KMS-11 (cell line): ENCODE measurements at regions not wholly inside any gene's neighbourhood (a gene's known extent, or its start where the extent isn't known, plus 50 kb on each side); places are given as distances from the start of the nearest gene placed in this dataset.

Experiments
- H2AFZ ChIP-seq: fragments of 200-600 bp; sonication (generic); 2 replicates; pipeline ENCODE4 v1.6.1; 2016; ENCODE audit warnings: antibody characterized with exemption, mixed run types, low read depth
- H3K27ac ChIP-seq: fragments of 200-600 bp; sonication (generic); 2 replicates; pipeline ENCODE4 v1.6.1; 2016; ENCODE audit warnings: mild to moderate bottlenecking, mixed run types
- H3K27me3 ChIP-seq: fragments of 200-600 bp; sonication (generic); 2 replicates; pipeline ENCODE4 v1.6.1; 2017; ENCODE audit warnings: mild to moderate bottlenecking, low read depth, mixed run types, moderate library complexity; ENCODE audit not compliant: insufficient read depth
- H3K36me3 ChIP-seq: fragments of 200-600 bp; sonication (generic); 2 replicates; pipeline ENCODE4 v1.6.1; 2017; ENCODE audit warnings: mild to moderate bottlenecking, mixed run types; ENCODE audit not compliant: insufficient read depth
- H3K4me1 ChIP-seq: fragments of 200-600 bp; sonication (generic); 2 replicates; pipeline ENCODE4 v1.6.1; 2016; ENCODE audit warnings: mild to moderate bottlenecking, low read depth, mixed run types; ENCODE audit not compliant: poor library complexity, severe bottlenecking
- H3K4me2 ChIP-seq: fragments of 200-600 bp; sonication (generic); 2 replicates; pipeline ENCODE4 v1.7.0; 2016; ENCODE audit warnings: mild to moderate bottlenecking, mixed run types
- H3K4me3 ChIP-seq: fragments of 200-600 bp; sonication (generic); IDR thresholded peaks from 2 replicates; pipeline ENCODE4 v1.6.1; 2017; ENCODE audit warnings: low read depth, low read length, mixed read lengths; ENCODE audit not compliant: insufficient read depth
- H3K79me2 ChIP-seq: fragments of 200-600 bp; sonication (generic); 2 replicates; pipeline ENCODE4 v1.6.1; 2016; ENCODE audit warnings: low read depth, mixed run types; ENCODE audit not compliant: insufficient read depth
- H3K9ac ChIP-seq: fragments of 200-600 bp; sonication (generic); 2 replicates; pipeline ENCODE4 v1.6.1; 2016; ENCODE audit warnings: mild to moderate bottlenecking, mixed run types
- H4K20me1 ChIP-seq: fragments of 200-600 bp; sonication (generic); 2 replicates; pipeline ENCODE4 v1.6.1; 2016; ENCODE audit warnings: mild to moderate bottlenecking, mixed run types; ENCODE audit not compliant: insufficient read depth
- CTCF ChIP-seq: fragments of 200-600 bp; sonication (generic); conservative IDR thresholded peaks from 2 replicates; pipeline ENCODE4 v1.6.1; 2017; ENCODE audit warnings: low read depth, mild to moderate bottlenecking, antibody characterized with exemption, low read length, moderate library complexity, mixed read lengths

- no peak overlapping the region for H3K4me3 ChIP-seq
- TF ChIP-seq CTCF = no peak
These were observed 589.9 kb upstream of the MGMT start for GRCh38 chr10:128877141-128877540.

GRCh38 chr10:128877936-128878335, 589.1 kb upstream of the MGMT start:
- Histone ChIP-seq H4K20me1 (no peaks in the 10 kb centered on the region), H3K79me2 (no peaks in the 10 kb centered on the region), H2AFZ (no peak overlapping the region), H3K27ac (no peak overlapping the region), H3K4me2 (no peak overlapping the region), H3K9ac (no peak overlapping the region), H3K4me3 (no peak overlapping the region), H3K36me3 (no peaks in the 10 kb centered on the region), H3K4me1 (peaks cover 12% of the 10 kb centered on the region), H3K27me3 (no peaks in the 10 kb centered on the region)
- no peak for TF ChIP-seq CTCF

More at GRCh38 chr10:128877141-128877540, 589.9 kb upstream of the MGMT start:
- Histone ChIP-seq H3K9ac (no peak overlapping the region), H3K4me1 (peaks cover 12% of the 10 kb centered on the region), H4K20me1 (no peaks in the 10 kb centered on the region), H3K79me2 (no peaks in the 10 kb centered on the region), H3K36me3 (no peaks in the 10 kb centered on the region), H3K27ac (no peak overlapping the region), H2AFZ (no peak overlapping the region), H3K27me3 (no peaks in the 10 kb centered on the region), H3K4me2 (no peak overlapping the region)

GRCh38 chr10:128879030-128879429, 588.0 kb upstream of the MGMT start:
- H3K4me3 ChIP-seq = no peak overlapping the region
- no peaks in the 10 kb centered on the region for H3K27me3 ChIP-seq
- peaks cover 12% of the 10 kb centered on the region for H3K4me1 ChIP-seq
- H2AFZ ChIP-seq = no peak overlapping the region
- TF ChIP-seq CTCF = no peak
- H4K20me1 ChIP-seq = no peaks in the 10 kb centered on the region
- no peak overlapping the region for H3K4me2 ChIP-seq
- H3K27ac ChIP-seq = no peak overlapping the region
- H3K36me3 ChIP-seq = no peaks in the 10 kb centered on the region
- H3K9ac ChIP-seq = no peak overlapping the region
- no peaks in the 10 kb centered on the region for H3K79me2 ChIP-seq

- no peak overlapping the region for H3K4me3 ChIP-seq
- no peaks in the 10 kb centered on the region for H3K36me3 ChIP-seq
- H3K4me1 ChIP-seq = peaks cover 12% of the 10 kb centered on the region
- no peaks in the 10 kb centered on the region for H3K79me2 ChIP-seq
- no peak overlapping the region for H3K27ac ChIP-seq
- H2AFZ ChIP-seq = no peak overlapping the region
- H3K27me3 ChIP-seq = no peaks in the 10 kb centered on the region
- TF ChIP-seq CTCF = no peak
- H3K9ac ChIP-seq = no peak overlapping the region
- no peak overlapping the region for H3K4me2 ChIP-seq
- H4K20me1 ChIP-seq = no peaks in the 10 kb centered on the region
These were observed 587.5 kb upstream of the MGMT start for GRCh38 chr10:128879441-128880140.
